SK-N-SH treated with all-trans-retinoic acid at 6 μM for 48 hours (cell line): ENCODE measurements at regions not wholly inside any gene's neighbourhood (a gene's known extent, or its start where the extent isn't known, plus 50 kb on each side); places are given as distances from the start of the nearest gene placed in this dataset.

ENCODE experiments used
- ARNTL ChIP-seq: fragments of 450-650 bp; formaldehyde crosslinking; IDR thresholded peaks from 2 replicates; pipeline ENCODE4 v1.5.0; 2020; ENCODE audit warnings: low read depth, mild to moderate bottlenecking, moderate library complexity, borderline replicate concordance
- ISL1 ChIP-seq: fragments of 250-450 bp; sonication (Bioruptor Pico); IDR thresholded peaks from 2 replicates; pipeline ENCODE4 v2.1.2; 2022; ENCODE audit warnings: mild to moderate bottlenecking, moderate library complexity
- TCF4 ChIP-seq: fragments of 250-450 bp; sonication (Bioruptor Pico); IDR thresholded peaks from 2 replicates; pipeline ENCODE4 v1.8.0; 2021; ENCODE audit warnings: mild to moderate bottlenecking, moderate library complexity, borderline replicate concordance
- TOX ChIP-seq: fragments of 250-450 bp; sonication (Bioruptor Pico); IDR thresholded peaks from 2 replicates; pipeline ENCODE4 v1.8.0; 2021; ENCODE audit warnings: mild to moderate bottlenecking, moderate library complexity, borderline replicate concordance
- ZNF565 ChIP-seq: fragments of 450-650 bp; formaldehyde crosslinking; conservative IDR thresholded peaks from 2 replicates; pipeline ENCODE4 v1.5.0; 2020; ENCODE audit warnings: low read depth, mild to moderate bottlenecking, moderate library complexity
- TF ChIP-seq, protein P1 (sequence below): fragments of 250-450 bp; sonication (Bioruptor Pico); IDR thresholded peaks from 2 replicates; pipeline ENCODE4 v1.8.0; 2020; ENCODE audit warnings: mild to moderate bottlenecking, moderate library complexity, borderline replicate concordance
- TF ChIP-seq, protein P2 (sequence below): fragments of 250-450 bp; sonication (Bioruptor Pico); IDR thresholded peaks from 2 replicates; pipeline ENCODE4 v1.8.0; 2021; ENCODE audit warnings: low read depth, mild to moderate bottlenecking, moderate library complexity, borderline replicate concordance

DNA sequence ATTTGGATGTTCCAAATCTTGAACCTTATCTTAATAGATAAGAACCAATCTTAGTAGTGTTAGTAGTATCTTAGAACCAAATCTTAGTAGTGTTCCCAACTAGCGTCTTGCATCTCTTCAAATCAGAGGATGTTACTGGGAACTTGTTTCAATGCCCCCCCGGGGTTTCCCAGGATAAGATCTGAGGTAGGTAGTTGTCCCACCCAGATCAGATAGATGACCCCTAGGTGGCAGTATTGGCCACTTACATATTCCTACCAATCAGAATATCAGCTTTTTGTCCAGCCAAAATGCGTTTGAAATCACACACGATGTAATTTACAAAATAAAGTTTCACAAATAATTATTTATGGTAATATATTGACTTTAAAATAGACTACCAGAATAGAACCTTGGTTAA lies 314.8 kb downstream of the MBD2 start:
- TF ChIP-seq ISL1 (CRISPR knock-in tag) (no peak), TOX (CRISPR knock-in tag) (no peak), ZNF565 (no peak), TCF4 (CRISPR knock-in tag) (no peak), ARNTL (CRISPR knock-in tag) (no peak)
- TF ChIP-seq, protein P1, sequence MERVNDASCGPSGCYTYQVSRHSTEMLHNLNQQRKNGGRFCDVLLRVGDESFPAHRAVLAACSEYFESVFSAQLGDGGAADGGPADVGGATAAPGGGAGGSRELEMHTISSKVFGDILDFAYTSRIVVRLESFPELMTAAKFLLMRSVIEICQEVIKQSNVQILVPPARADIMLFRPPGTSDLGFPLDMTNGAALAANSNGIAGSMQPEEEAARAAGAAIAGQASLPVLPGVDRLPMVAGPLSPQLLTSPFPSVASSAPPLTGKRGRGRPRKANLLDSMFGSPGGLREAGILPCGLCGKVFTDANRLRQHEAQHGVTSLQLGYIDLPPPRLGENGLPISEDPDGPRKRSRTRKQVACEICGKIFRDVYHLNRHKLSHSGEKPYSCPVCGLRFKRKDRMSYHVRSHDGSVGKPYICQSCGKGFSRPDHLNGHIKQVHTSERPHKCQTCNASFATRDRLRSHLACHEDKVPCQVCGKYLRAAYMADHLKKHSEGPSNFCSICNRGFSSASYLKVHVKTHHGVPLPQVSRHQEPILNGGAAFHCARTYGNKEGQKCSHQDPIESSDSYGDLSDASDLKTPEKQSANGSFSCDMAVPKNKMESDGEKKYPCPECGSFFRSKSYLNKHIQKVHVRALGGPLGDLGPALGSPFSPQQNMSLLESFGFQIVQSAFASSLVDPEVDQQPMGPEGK (CRISPR knock-in tag): no peak
- TF ChIP-seq, protein P2, sequence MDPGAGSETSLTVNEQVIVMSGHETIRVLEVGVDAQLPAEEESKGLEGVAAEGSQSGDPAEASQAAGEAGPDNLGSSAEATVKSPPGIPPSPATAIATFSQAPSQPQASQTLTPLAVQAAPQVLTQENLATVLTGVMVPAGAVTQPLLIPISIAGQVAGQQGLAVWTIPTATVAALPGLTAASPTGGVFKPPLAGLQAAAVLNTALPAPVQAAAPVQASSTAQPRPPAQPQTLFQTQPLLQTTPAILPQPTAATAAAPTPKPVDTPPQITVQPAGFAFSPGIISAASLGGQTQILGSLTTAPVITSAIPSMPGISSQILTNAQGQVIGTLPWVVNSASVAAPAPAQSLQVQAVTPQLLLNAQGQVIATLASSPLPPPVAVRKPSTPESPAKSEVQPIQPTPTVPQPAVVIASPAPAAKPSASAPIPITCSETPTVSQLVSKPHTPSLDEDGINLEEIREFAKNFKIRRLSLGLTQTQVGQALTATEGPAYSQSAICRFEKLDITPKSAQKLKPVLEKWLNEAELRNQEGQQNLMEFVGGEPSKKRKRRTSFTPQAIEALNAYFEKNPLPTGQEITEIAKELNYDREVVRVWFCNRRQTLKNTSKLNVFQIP: no peak
